Parathyroid adenoma (tissue), 2 donors: ENCODE measurements at regions not wholly inside any gene's neighbourhood (a gene's known extent, or its start where the extent isn't known, plus 50 kb on each side); places are given as distances from the start of the nearest gene placed in this dataset.
"Not testable (repeated sequence)": the region's sequence is repeated elsewhere in the genome, so short reads cannot be mapped to it uniquely, and the experiment has no call there.

Experiments
- H2AFZ ChIP-seq: fragments of 300-600 bp; sonication (generic); one replicate; pipeline ENCODE4 v1.7.0; 2017; ENCODE audit warnings: antibody characterized with exemption, mild to moderate bottlenecking
- H3K27ac ChIP-seq: fragments of 300-600 bp; sonication (generic); one replicate; pipeline ENCODE4 v1.7.0; 2017
- H3K27me3 ChIP-seq: fragments of 300-600 bp; sonication (generic); one replicate; pipeline ENCODE4 v1.7.0; 2017; ENCODE audit warnings: low read length; ENCODE audit not compliant: control insufficient read depth, insufficient read depth
- H3K36me3 ChIP-seq: fragments of 300-600 bp; sonication (generic); one replicate; pipeline ENCODE4 v1.7.0; 2017; ENCODE audit warnings: low read length; ENCODE audit not compliant: control insufficient read depth, insufficient read depth
- H3K4me1 ChIP-seq: fragments of 300-600 bp; sonication (generic); one replicate; pipeline ENCODE4 v1.7.0; 2017; ENCODE audit warnings: control low read depth
- H3K4me2 ChIP-seq: fragments of 300-600 bp; sonication (generic); one replicate; pipeline ENCODE4 v1.7.0; 2017; ENCODE audit warnings: low read length
- H3K4me3 ChIP-seq: fragments of 300-600 bp; sonication (generic); one replicate; pipeline ENCODE4 v1.7.0; 2017; ENCODE audit warnings: low read depth, low read length
- H3K79me2 ChIP-seq: fragments of 300-600 bp; sonication (generic); one replicate; pipeline ENCODE4 v1.7.0; 2017; ENCODE audit warnings: control low read depth
- H3K9ac ChIP-seq: fragments of 300-600 bp; sonication (generic); one replicate; pipeline ENCODE4 v1.7.0; 2017; ENCODE audit warnings: mild to moderate bottlenecking
- H3K9me3 ChIP-seq: fragments of 300-600 bp; sonication (generic); one replicate; pipeline ENCODE4 v1.7.0; 2017; ENCODE audit warnings: low read length; ENCODE audit not compliant: control insufficient read depth
- TF ChIP-seq, protein P1 (sequence below): fragments of 300-600 bp; sonication (generic); IDR thresholded peaks from one replicate; pipeline ENCODE4 v1.7.0; 2017; ENCODE audit warnings: antibody characterized with exemption, mild to moderate bottlenecking
- donor health status: primary hyperparathyroidism.

DNA sequence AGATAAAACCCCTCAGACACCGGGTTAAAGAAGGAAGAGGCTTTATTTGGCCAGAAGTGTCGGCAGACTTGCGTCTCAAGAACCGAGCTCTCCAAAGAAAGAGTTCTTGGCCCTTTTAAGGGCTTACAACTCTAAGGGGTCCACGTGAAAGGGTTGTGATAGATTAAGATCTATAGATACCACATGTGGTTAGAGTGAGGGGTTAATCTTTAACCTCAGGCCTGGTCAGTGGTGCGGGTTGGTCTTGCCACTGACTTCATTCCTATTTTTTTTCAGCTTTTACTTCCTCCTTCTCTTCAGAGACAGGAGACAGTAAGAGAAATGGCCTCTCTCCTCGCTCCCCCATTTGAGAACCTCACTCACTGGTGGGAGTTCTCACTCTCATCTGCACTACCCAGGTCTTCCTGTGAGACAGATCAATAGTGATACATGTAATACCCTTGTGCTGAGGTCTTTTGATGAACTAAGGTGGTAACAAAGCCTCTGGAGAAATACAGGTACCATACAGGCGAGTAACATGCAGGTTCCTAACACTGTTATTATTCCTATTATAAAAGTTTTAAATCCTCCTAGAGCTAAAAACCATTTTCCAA, 52.4 kb upstream of the COX7C start:
- Histone ChIP-seq H3K36me3 (no peaks in the 10 kb centered on the region), H3K27me3 (no peaks in the 10 kb centered on the region), H3K27ac (no peak overlapping the region), H2AFZ (no peak overlapping the region), H3K9ac (no peak overlapping the region), H3K9me3 (no peaks in the 10 kb centered on the region), H3K4me3 (no peak overlapping the region), H3K4me1 (no peaks in the 10 kb centered on the region), H3K4me2 (no peak overlapping the region), H3K79me2 (no peaks in the 10 kb centered on the region)
- TF ChIP-seq, protein P1, sequence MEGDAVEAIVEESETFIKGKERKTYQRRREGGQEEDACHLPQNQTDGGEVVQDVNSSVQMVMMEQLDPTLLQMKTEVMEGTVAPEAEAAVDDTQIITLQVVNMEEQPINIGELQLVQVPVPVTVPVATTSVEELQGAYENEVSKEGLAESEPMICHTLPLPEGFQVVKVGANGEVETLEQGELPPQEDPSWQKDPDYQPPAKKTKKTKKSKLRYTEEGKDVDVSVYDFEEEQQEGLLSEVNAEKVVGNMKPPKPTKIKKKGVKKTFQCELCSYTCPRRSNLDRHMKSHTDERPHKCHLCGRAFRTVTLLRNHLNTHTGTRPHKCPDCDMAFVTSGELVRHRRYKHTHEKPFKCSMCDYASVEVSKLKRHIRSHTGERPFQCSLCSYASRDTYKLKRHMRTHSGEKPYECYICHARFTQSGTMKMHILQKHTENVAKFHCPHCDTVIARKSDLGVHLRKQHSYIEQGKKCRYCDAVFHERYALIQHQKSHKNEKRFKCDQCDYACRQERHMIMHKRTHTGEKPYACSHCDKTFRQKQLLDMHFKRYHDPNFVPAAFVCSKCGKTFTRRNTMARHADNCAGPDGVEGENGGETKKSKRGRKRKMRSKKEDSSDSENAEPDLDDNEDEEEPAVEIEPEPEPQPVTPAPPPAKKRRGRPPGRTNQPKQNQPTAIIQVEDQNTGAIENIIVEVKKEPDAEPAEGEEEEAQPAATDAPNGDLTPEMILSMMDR: no peak

DNA sequence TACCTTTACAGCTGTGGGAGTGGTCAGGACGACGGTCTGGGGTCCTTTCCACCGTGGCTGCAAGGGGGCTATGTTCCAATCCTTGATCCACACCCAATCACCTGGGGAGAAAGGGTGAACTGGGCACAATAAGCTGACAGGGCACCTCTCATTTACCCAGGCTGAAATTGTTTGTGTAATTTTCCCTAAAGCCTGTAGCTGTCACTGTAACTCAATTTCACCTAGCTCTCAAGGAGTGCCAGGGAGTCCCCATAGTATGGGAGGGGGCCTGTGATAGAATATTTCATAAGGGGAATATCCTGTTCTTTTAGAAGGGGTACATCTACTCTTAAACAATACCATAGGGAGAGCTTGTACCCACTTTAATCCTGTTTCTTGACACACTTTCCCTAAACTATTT, 51.7 kb upstream of the COX7C start:
- not testable (repeated sequence) for H3K27ac ChIP-seq, H3K36me3 ChIP-seq, H2AFZ ChIP-seq, H3K9ac ChIP-seq, H3K27me3 ChIP-seq, H3K4me1 ChIP-seq, H3K4me3 ChIP-seq, H3K9me3 ChIP-seq, H3K4me2 ChIP-seq, H3K79me2 ChIP-seq
